Pons (tissue), 1 donor: ENCODE measurements at regions not wholly inside any gene's neighbourhood (a gene's known extent, or its start where the extent isn't known, plus 50 kb on each side); places are given as distances from the start of the nearest gene placed in this dataset.

Source experiments
- DNase-seq: peaks from one replicate; pipeline ENCODE4 v3.0.0-alpha.2; 2016; ENCODE audit warnings: low spot score

GRCh38 chr12:114903083-114903691 lies 219.2 kb upstream of the TBX3 start:
- no peak for DNase-seq

GRCh38 chr12:114902665-114903064 lies 218.7 kb upstream of the TBX3 start:
- no peak for DNase-seq

DNA sequence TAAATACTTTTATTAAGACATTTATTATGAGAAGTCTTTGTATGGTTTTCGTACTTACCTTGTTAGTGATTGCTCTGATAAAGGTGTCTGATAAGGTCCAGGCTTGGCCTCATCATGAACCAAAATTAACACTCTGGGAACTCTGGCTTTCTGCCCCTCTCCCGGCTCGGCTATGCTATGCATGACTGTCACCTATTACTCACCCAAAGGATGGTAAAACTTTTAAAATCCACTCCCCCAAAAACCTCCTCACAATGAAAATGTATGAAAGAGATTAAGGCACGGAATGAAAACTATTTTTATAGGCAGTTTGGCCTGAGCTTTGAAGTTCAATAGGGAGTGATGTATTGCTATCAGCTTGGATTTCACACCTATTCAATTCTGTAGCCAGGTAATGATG lies 217.3 kb upstream of the TBX3 start:
- DNase-seq: no peak

- no peak for DNase-seq
These were observed 214.2 kb upstream of the TBX3 start for GRCh38 chr12:114898159-114898558.

DNA sequence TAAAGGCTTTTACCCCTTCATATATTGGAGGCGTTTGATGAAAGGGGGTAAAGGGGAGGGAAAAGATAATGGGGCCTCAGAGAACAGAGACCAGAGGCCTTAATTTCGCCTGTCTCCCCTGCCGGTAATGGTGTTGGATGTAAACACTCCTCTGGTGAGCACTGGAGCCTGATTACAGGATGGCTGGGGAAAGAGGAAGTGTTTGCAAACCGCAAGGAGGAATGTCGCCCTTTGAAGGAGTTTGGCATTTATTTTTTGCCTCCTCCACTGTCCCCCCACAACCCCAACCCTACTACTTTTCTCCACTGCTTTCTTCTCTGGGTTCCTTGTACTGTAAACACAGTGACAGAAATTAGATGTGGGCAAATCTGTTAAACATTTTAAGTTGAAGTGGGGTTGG lies 211.9 kb upstream of the TBX3 start:
- no peak for DNase-seq

DNA sequence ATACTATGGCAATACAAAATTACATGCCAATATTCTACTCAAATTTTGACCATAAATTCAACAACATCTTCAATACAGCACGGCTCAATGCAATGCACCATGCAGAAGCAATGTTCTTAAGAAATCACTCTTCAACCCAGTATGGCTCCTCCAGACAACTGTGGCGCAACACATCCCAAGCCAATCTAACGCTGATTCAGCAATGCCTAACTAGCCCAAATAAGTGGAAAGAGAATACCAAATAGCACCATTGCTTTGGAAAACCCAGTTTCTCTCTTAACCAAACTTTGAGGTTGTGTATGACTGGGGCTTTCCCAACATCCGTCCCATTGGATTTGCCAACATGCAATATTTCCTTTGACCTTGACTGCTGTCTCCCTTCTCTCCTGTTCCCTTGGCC lies 211.1 kb upstream of the TBX3 start:
- no peak for DNase-seq

GRCh38 chr12:114894076-114894475 lies 210.1 kb upstream of the TBX3 start:
- no peak for DNase-seq

DNA sequence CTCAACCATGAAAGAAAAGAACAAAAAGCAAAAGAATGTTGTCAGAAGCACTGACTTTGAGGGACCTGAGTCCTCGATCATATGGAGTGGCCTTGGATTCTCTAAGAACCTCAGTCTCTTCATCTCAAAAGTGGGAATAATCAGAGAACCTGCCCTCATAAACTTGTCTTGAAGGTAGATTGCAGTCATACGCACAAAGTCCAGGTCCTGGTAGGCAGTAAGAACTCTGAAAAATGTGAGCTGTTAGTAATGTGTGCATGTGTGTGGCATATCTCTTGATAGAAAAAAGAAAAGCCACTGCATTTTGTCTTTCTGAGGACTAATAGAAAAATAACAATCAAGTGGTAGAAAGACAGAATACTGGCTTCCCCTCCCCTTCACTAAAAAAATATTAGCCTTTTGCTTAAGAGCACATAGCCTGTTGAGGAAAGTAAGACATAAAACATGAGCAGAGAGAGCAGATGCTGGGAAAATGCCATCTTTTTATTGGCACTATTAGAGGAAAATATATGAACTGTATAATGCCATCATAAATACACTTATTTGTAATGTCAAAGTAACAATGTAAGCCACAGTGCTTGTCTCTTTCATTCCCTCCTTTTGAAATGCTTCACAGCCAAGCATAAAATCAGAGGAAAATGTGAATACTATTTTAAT lies 205.1 kb upstream of the TBX3 start:
- no peak for DNase-seq

DNA sequence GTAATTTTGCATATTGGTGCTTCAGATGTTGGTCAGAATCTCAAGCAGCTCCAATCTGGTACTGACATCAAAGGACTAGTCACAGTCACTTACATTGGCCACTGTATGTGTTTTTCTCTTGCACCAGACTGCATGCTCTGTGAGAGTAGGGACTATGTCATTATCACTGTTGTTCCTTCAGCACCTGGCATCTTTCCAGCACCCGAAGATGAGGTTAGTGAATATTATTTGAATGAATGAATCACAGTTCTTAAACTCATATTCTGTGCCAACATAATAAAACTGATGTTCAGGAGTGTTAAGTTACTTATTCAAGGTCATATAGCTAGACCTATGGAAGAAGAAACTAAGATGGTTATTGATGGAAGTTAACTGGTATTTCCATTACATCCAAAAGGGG lies 204.5 kb upstream of the TBX3 start:
- DNase-seq: no peak

DNA sequence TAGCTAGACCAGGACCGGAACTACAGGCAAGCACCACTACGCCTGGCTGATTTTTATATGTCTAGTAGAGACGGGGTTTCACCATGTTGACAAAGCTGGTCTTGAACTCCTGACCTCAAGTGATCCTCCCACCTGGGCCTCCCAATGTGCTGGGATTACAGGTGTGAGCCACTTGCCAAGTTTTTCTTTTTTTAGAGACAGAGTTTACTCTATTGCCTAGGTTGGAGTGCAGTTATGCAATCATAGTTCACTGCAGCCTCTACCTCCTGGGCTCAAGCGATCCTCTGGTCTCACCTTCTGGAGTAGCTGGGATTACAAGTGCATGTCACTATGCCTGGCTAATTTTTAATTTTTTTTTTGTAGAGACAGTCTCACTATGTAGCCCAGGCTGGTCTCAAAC lies 201.5 kb upstream of the TBX3 start:
- DNase-seq: no peak

GRCh38 chr12:114884575-114884974 lies 200.6 kb upstream of the TBX3 start:
- DNase-seq: no peak

GRCh38 chr12:114882083-114882482 lies 198.1 kb upstream of the TBX3 start:
- no peak for DNase-seq

DNA sequence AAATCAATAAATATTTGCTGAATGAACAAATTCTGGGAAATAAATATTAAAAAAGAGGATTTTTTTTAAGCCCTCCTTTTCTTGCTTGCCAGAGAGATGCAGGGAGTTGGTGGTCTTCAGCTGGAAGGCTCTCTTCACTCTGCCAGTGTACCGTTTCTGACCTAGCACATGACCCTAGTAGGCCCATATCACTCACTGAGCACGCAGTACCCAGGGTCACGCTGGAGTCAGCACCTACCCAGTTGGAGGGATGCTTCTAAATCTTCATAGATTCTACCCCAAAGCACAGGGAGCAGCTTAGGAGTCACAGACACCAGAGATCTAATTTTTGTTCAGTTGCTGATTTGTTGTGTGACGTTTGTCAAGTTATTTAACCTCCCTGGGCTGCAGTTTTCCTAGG lies 195.4 kb upstream of the TBX3 start:
- DNase-seq: no peak

- no peak for DNase-seq
These were observed 194.8 kb upstream of the TBX3 start for GRCh38 chr12:114878781-114879180.

DNA sequence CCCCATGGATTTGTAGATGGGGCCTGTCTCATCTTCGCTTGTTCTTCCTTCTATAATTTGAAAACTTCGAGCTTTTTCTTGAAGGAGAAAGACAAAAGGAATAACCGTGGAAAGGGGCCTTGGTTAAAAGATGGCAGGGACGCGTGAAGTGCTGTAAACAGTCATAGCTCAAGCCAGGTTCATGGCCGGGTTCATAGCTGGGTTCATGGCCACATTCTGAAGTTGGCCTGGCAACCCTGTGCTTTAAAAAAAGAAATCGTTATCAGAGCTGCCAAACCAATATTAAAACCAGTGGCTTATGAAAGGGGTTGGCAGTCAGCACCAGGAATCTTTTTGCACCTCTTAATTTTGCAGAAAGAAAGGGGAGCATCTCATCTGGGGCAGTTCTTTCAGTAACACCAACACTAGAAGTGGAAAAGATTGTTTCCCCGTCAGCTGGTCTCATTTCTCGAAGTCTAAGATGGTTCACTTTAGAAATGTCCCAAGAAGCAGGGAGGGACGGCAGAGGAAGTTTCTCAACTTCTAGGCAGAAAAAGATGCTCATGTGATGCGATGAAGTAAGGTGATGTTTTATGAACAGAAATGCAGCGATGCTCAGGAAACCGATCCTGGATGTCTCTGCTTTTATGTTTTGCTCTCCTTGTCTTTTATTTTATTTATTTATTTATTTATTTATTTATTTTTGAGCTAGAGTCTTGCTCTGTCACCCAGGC lies 193.1 kb upstream of the TBX3 start:
- DNase-seq: no peak

- no peak for DNase-seq
These were observed 191.3 kb upstream of the TBX3 start for GRCh38 chr12:114875313-114875712.

DNA sequence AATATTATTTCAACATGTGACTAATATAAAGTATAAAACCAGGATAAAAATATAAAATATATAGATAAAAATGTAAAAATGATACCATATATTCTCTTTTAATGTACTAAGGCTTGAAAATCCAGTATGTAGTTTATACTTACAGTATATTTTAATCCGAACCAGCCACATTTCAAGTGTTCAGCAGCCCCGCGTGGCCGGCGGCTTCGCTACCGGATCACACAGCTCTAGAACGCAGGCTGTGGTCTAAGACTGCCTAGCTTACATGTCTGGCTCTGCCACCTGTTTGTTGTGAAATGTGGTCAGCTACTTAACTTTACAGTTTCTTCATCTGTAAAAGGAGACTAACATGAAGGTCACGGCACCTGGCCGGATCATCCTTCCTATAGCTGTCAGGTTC lies 189.7 kb upstream of the TBX3 start:
- DNase-seq: no peak

DNA sequence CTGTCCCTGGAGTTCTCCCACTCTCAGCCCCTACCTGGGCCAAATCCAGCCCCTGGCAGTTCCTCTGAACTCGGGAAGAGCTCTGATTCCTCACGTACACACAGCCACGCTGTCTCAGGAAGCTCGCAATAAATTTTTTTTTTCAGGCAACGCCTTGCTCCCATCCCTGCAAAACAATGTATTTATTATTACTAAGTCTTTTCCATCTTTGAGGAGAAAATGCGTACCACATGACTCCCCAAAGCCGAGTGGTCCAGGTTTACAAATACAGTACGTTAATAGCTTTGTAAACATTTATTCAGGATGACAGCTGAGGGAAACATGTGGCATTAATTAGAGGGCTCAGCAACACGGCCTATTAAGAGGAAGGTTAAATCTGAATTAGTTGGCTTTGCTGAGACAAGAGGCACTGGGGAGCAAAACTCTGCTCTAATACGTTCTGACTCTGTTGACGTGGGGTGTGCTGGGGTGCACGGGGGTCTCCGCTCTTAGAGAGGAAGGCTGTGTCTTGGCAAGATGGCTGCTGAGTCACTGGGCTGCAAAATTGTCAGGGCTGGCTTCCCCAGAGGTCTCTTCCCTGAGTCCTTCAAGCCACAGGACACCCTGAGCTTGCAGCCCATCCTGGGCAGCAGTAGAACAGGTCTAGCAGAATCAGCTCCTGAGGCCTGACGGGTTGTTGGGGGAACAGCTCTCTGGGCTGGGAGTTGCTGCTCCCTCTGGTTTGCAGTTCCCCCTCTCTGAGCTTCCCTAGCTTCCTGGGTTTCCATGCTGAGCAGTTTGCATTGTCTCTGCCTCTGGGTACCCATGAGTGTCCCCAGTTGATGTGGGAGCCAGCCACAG lies 185.2 kb upstream of the TBX3 start:
- no peak for DNase-seq

- DNase-seq: no peak
These were observed 182.4 kb upstream of the TBX3 start for GRCh38 chr12:114866331-114866730.

GRCh38 chr12:114864837-114865551 lies 181.0 kb upstream of the TBX3 start:
- no peak for DNase-seq

DNA sequence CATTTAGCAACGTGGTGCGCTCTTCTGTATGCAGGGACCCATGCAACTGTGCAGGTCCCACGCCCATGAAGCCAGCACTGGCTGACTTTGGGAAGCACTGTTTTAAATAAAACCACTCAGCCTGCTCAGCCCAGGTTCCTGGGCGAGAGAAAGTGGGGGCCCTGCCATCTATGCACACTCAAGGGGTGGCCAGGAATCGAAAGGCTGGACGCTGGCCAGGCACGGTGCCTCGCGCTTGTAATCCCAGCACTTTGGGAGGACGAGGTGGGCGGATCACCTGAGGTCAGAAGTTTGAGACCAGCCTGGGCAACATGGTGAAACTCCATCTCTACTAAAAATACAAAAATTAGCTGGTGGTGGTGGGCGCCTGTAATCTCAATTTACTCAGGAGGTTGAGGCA lies 179.9 kb upstream of the TBX3 start:
- no peak for DNase-seq

DNA sequence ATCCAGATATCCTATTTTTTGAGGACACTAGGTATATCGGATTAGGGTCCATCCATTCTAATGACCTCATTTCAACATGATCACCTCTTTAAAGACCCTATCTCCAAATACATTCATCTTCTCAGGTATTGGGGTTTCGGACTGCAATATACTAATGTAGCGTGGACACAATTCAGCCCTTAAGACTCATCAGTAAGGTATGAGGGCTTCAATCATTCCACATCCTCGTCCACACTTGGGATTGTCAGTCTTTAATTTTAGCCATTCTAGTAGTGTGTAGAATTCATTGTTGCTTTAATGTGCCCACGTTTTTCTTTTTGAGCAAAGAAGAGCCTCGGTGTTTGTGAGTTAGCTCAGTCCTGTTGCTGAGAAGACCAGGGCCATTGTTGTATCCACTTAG lies 177.0 kb upstream of the TBX3 start:
- DNase-seq: no peak
